HG02970 (cell line): ENCODE measurements at regions not wholly inside any gene's neighbourhood (a gene's known extent, or its start where the extent isn't known, plus 50 kb on each side); places are given as distances from the start of the nearest gene placed in this dataset.
"Not testable (repeated sequence)": the region's sequence is repeated elsewhere in the genome, so short reads cannot be mapped to it uniquely, and the experiment has no call there.

Source experiments
- ATAC-seq: cut with Tn5 transposase; IDR thresholded peaks from one replicate; pipeline ENCODE4 v1.9.1; 2021; ENCODE audit warnings: mild to moderate bottlenecking, moderate library complexity, moderate number of reproducible peaks; ENCODE audit not compliant: unreplicated experiment, low FRiP score

GRCh38 chrX:131875827-131876226 lies 147.3 kb upstream of the STK26 start:
- ATAC-seq, result not testable (repeated sequence)

GRCh38 chrX:131881194-131881593 lies 141.9 kb upstream of the STK26 start:
- ATAC-seq, result no peak

GRCh38 chrX:131885042-131885441 lies 138.1 kb upstream of the STK26 start:
- not testable (repeated sequence) for ATAC-seq

GRCh38 chrX:131893857-131894256 lies 129.2 kb upstream of the STK26 start:
- not testable (repeated sequence) for ATAC-seq

- ATAC-seq, result no peak
These were observed 128.1 kb upstream of the STK26 start for GRCh38 chrX:131894995-131895394.

- no peak for ATAC-seq
These were observed 127.3 kb upstream of the STK26 start for GRCh38 chrX:131895807-131896206.

- ATAC-seq, result no peak
These were observed 121.6 kb upstream of the STK26 start for GRCh38 chrX:131901546-131901945.

- no peak for ATAC-seq
These were observed 115.4 kb upstream of the STK26 start for GRCh38 chrX:131907488-131908314.

GRCh38 chrX:131910586-131910985 lies 112.5 kb upstream of the STK26 start:
- no peak for ATAC-seq

- ATAC-seq, result no peak
These were observed 107.6 kb upstream of the STK26 start for GRCh38 chrX:131915488-131915887.

GRCh38 chrX:131917588-131917987 lies 105.5 kb upstream of the STK26 start:
- ATAC-seq, result no peak

GRCh38 chrX:131918839-131919238 lies 104.3 kb upstream of the STK26 start:
- ATAC-seq, result no peak

GRCh38 chrX:131923614-131924250 lies 99.4 kb upstream of the STK26 start:
- no peak for ATAC-seq

GRCh38 chrX:131938749-131939148 lies 84.4 kb upstream of the STK26 start:
- no peak for ATAC-seq

- ATAC-seq, result no peak
These were observed 81.1 kb upstream of the STK26 start for GRCh38 chrX:131942034-131942433.

- ATAC-seq, result no peak
These were observed 77.9 kb upstream of the STK26 start for GRCh38 chrX:131944936-131945902.

- ATAC-seq, result no peak
These were observed 71.9 kb upstream of the STK26 start for GRCh38 chrX:131951166-131951565.

GRCh38 chrX:131955099-131955777 lies 67.9 kb upstream of the STK26 start:
- no peak for ATAC-seq

- no peak for ATAC-seq
These were observed 64.4 kb upstream of the STK26 start for GRCh38 chrX:131958724-131959123.

- no peak for ATAC-seq
These were observed 52.8 kb upstream of the STK26 start for GRCh38 chrX:131970347-131970746.
